HG03342 (cell line): ENCODE measurements at regions not wholly inside any gene's neighbourhood (a gene's known extent, or its start where the extent isn't known, plus 50 kb on each side); places are given as distances from the start of the nearest gene placed in this dataset.

Experiments used
- ATAC-seq: cut with Tn5 transposase; IDR thresholded peaks from one replicate; pipeline ENCODE4 v1.9.1; 2021; ENCODE audit warnings: mild to moderate bottlenecking, moderate library complexity; ENCODE audit not compliant: unreplicated experiment

- ATAC-seq: no peak
These were observed 813.3 kb upstream of the CELF2 start for GRCh38 chr10:10204415-10204814.

- ATAC-seq: no peak
These were observed 811.8 kb upstream of the CELF2 start for GRCh38 chr10:10205906-10206305.

- ATAC-seq: no peak
These were observed 810.1 kb upstream of the CELF2 start for GRCh38 chr10:10207538-10207937.

- no peak for ATAC-seq
These were observed 809.5 kb upstream of the CELF2 start for GRCh38 chr10:10208196-10208595.

- no peak for ATAC-seq
These were observed 808.5 kb upstream of the CELF2 start for GRCh38 chr10:10209167-10209566.

- ATAC-seq: no peak
These were observed 806.3 kb upstream of the CELF2 start for GRCh38 chr10:10211409-10211808.

- ATAC-seq: no peak
These were observed 804.4 kb upstream of the CELF2 start for GRCh38 chr10:10213237-10213636.

- ATAC-seq: no peak
These were observed 795.3 kb upstream of the CELF2 start for GRCh38 chr10:10222304-10222841.

- ATAC-seq: no peak
These were observed 794.5 kb upstream of the CELF2 start for GRCh38 chr10:10223131-10223530.

- ATAC-seq: no peak
These were observed 792.5 kb upstream of the CELF2 start for GRCh38 chr10:10225136-10225676.

GRCh38 chr10:10233229-10233628, 784.4 kb upstream of the CELF2 start:
- no peak for ATAC-seq

- no peak for ATAC-seq
These were observed 782.7 kb upstream of the CELF2 start for GRCh38 chr10:10235003-10235402.

- no peak for ATAC-seq
These were observed 770.1 kb upstream of the CELF2 start for GRCh38 chr10:10247585-10247984.

GRCh38 chr10:10256860-10257259, 760.8 kb upstream of the CELF2 start:
- ATAC-seq: no peak

GRCh38 chr10:10259013-10259412, 758.7 kb upstream of the CELF2 start:
- no peak for ATAC-seq

- ATAC-seq: no peak
These were observed 747.3 kb upstream of the CELF2 start for GRCh38 chr10:10270126-10271050.

- ATAC-seq: no peak
These were observed 746.0 kb upstream of the CELF2 start for GRCh38 chr10:10271639-10272192.

GRCh38 chr10:10273661-10274060, 744.0 kb upstream of the CELF2 start:
- ATAC-seq: no peak

GRCh38 chr10:10279906-10280305, 737.8 kb upstream of the CELF2 start:
- no peak for ATAC-seq

- no peak for ATAC-seq
These were observed 725.2 kb upstream of the CELF2 start for GRCh38 chr10:10292501-10292900.

- ATAC-seq: no peak
These were observed 724.6 kb upstream of the CELF2 start for GRCh38 chr10:10293041-10293440.

- ATAC-seq: no peak
These were observed 724.2 kb upstream of the CELF2 start for GRCh38 chr10:10293481-10293951.
